Glomerular endothelial cell (primary cell): ENCODE measurements at regions not wholly inside any gene's neighbourhood (a gene's known extent, or its start where the extent isn't known, plus 50 kb on each side); places are given as distances from the start of the nearest gene placed in this dataset.
"Not testable (repeated sequence)": the region's sequence is repeated elsewhere in the genome, so short reads cannot be mapped to it uniquely, and the experiment has no call there.

ENCODE experiments used
- DNase-seq: peaks from one replicate; pipeline ENCODE4 v3.0.0-alpha.2; 2011; ENCODE audit warnings: low read depth, low spot score; ENCODE audit errors: extremely low read depth

DNA sequence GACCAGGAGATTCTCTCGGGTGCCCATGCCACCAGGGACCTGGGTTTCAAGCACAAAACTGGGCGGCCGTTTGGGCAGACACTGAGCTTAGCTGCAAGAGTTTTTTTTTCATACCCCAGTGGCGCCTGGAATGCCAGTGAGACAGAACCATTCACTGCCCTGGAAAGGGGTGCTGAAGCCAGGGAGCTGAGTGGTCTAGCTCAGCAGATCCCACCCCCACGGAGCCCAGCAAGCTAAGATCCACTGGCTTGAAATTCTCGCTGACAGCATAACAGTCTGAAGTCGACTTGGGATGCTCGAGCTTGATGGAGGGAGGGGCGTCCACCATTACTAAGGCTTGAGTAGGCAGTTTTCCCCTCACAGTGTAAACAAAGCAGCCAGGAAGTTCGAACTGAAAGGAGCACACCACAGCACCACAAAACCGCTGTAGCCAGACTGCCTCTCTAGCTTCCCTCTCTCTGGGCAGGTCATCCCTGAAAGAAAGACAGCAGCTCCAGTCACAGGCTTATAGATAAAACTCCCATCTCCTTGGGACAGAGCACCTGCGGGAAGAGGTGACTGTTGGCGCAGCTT, 157.7 kb downstream of the GIPC2 start:
- not testable (repeated sequence) for DNase-seq

DNA sequence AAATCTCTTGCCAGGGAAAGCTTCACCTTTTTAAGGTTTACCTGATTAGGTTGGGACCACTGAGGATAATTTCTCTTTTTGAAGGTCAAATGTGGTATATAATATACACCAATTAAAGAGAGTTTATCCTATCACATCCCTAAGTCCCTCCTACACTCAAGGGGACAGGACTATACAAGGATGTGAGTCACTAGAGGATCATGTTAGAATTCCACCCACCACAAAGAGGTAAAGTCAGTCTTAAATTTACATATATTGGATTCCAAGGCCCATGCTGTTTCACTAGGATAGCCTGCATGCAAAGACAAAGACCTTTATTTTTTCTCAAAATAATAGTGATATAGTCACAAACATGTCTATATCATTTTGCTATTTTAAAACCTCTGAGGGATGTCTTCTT, 164.4 kb downstream of the GIPC2 start:
- DNase-seq: no peak

DNA sequence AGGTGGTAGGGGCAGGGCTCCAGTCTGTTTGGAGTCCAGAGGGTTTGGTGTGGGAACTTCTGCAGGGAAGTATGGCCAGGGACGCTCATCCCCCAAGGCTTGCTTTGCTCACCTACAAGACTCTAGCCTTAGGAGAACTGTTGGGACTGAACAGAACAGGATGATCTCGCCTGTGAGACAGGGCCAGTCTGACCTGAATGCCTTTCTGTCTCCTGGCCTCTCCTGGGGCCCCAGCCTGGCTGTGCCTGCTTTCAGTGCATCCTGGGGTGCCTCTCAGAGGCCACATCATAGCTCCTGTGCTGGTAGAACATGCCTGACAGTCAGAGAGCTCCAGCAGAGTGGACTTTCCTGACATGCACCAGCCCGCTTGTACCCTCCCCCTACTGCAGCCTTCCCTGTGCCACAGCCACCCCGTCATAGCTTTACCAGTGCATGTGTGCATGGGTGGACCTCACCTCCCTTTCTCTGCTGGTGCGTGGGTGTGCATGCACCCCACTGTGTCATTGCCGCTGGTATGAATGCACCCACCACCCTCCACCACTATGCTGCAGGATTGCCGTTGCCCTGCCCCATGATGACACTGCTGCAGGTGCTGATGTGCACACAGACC, 165.8 kb downstream of the GIPC2 start:
- no peak for DNase-seq

DNA sequence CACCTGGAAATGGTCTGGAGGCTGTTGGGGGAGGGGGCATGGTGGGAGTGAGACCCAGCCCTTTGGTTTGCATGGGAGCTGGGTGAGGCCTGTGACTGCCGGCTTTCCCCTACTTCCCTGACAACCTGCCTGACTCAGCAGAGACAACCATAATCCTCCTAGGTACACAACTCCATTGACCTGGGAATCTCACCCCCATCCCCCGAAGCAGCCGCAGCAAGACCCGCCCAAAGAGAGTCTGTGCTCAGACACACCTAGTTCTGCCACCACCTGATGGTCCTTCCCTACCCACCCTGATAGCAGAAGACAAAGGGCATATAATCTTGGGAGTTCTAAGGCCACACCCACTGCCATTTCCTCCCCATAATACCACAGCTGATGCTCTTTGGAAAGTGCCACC, 168.6 kb downstream of the GIPC2 start:
- DNase-seq: no peak

DNA sequence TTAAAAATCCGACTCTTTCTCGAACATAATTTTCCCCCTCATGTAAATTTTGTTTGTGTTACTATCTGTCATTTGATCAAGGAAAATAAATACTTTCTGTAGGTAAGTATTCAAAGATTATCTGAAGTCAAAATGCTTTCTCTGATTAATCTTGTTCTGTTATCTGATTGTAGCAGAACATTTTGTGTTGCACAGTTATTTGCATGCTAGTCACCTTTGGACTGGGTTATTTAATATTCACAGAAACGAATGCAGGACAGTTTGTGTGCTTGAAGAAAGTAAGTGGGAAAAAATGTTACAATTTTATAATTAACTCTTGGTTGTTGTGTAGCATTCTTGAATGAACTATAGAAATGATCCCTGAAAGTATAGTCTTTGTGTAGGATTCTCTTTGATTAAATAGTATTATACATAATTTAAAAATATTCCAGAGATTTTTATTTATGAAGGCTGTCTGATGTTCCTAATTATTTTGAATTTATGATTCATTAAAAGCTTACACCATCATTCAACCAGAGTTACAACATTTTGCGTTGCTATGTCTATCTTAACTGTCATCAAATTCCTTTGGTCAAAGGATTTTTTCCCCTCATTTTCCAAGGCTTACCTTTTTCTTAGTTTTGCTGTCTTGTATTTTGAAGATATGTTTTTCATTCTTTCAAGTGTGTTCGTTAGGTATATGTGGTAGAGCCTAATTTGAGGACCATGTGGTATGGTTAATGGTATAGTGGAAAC, 176.6 kb downstream of the GIPC2 start:
- DNase-seq: no peak

DNA sequence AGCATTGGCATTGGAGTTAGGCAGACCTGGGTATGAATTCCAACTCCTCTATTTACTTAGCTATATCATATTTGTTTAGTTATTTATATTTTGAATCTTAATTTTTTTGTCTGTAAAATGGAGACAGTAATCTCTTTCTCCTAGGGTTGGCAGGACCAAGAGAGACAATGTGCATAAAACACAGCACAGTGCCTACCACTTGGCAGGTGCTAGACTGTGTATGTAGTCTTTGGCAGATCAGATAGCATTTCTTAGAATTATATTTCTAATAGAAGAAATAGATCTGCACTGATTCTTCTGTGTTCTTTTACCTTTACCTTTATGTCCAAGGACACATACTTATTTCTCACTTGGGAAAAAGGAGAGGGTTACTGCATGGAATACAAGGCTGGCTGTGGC, 177.2 kb downstream of the GIPC2 start:
- DNase-seq: no peak

DNA sequence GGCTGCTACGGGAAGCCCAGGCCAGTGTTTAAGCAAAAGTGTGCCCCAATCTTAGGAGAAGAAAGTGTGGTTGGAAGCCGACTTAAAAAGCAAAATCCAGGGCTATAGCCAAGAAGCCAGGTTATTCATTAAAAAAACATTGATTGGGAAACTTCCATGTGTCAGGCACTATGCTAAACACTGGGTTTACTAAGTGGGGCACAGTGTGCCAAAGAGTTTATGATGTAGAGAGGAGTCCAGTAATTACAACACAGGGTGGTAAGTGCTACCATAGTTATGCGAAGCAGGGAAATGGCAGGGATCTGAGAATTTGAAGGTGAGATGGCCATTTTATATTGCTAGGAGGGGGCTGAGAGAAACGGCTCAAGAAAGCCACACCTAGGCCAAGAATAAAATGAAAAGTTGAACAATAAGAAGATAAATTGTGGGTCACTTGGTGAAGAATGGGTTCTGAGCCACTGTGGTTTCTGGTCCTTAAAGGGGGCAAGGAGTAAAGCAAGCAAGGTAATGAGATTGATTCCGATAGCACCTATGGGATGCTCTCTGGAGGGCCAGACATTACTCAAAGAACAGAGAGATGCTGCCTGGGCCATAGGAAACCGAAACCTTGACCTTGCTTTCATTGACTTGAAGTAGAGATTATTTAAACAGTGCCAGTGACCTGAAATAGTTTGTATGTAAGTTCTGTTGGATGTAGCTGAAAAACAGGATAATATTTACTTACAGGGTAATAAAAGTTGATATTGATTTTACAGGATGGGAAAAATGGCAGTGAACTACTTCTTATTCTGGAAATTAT, 177.8 kb downstream of the GIPC2 start:
- DNase-seq: no peak

DNA sequence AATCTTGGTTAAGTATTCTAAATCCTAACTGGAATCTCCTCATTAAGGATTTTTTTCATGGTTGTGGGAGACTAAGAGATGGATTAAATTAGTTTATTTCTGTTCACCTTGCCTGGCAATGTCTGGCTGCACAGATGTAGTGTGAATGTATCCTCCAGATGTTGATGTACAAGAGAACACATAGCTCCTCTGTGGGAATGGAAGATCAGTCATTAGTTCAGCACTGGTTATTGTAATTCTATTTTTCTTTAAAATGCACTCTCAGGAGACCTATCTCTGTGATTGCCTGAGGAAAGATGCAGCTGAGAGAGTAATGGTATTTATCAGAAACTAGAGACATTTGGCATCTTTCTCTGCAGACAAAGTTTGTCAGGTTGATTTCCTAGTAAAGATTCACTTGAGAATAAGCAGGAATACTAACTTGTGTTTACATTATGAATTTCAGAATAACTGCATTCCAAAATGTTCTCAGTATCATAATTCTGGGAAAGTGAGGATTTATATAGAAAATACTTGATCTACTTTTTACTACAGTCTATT, 178.6 kb downstream of the GIPC2 start:
- no peak for DNase-seq

DNA sequence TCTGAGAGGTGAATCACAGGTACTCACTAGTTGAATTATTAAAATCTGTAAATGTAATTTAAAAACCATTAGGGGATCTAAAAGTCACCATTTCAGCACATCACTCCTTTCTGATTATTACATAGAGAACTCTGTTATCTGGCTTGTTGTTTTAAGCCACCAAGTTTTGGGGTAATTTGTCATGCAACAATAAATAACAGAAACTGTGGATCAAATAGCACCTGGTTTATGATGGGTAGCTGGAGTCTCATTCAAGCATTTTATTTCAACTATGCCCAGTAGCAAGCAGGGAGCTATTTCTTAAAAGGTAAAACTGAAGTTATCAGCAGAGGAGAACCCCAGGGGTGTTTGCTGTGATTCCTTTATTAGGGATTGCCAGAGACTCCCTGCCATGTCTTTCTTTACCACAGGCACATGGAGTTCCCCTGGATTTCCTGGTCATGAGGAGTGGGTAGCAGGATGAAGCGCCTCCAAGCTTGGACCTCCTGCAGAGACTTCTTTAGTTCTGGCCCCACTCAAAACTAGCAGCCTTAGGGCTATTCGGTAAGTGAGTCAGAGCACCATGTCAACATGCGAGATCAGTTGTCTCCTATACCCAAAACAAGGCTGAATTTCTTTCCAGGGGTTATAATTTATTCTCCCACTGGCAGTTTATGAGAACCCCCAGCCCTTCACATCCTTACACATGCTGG, 179.2 kb downstream of the GIPC2 start:
- no peak for DNase-seq

DNA sequence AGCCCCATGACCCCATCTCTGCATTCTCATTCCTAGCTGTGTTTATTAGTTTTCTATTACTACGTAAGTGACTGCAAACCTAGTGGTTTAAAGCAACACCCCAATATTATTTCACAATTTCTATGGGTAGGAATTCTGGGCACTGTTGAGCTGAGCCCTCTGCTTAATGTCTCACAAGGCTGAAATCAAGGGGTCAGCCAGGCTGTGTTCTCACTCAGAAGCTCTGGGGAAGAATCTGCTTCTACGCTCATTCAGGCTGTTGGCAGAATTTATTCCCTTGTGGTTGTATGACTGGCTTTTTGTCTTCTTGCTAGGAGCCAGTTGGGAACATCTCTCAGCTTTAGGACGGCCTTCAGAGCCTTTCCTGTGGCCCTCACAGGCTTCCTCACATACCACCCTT, 181.0 kb downstream of the GIPC2 start:
- no peak for DNase-seq

DNA sequence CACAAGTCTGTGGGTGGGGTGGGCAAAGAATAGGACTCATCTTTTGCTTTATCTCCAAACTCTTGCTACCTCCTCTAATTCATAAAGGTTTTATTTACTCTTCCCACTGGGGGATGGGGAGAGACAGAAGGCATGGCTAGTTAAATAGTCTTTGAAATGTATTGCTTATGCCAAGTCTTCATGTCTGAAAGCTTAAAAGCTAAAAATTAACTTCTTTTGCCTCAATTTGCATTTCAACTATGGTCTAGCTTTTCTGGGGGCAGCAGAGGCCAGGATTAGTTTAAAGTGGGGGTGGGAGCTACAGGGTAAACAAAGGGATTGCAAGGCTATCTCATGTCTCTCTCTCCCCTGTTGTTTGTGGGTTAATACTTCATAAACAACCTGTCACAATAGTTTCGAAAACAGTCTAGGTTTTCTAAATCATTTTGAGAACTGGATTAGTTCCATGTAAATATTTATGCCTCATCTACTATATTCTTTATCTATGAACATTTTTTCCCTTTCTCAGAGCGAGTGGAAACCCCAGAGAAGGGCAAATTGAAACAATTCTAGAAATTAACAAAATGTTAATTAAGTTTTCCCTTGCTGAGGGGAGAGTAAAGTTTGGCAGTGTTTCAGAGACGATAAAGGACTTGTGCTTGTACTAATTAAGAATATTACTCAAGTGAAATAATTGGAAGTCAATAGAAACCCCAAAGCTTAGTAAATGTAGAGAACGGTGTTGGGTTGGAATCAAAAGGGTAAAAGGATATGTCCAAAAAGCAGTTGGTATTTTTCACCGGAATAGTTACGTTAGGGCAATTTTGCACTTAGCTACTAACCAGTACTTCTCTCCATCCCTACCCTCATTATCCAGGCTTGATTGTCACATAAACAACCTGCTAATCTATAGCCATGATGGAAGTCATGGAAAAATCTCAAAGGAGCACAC, 182.2 kb downstream of the GIPC2 start:
- no peak for DNase-seq

DNA sequence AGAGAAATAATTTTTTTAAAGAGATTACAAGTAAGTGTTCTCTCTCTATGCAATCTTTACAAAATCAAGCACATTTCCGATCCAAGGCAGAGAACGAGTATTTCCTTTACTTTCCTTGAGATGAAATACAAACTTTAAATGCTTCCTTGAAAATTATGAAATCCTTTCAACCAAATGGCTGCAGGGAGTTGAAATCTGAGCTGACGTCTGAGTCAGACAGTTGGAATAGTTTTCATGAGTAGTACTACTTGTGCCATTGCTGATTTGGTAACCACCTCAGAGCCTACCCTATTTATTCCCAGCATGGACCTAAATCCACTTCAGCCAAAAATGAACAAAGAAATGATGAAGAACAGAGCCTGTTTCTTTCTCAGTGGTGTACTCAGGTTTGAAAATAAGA, 183.6 kb downstream of the GIPC2 start:
- no peak for DNase-seq

DNA sequence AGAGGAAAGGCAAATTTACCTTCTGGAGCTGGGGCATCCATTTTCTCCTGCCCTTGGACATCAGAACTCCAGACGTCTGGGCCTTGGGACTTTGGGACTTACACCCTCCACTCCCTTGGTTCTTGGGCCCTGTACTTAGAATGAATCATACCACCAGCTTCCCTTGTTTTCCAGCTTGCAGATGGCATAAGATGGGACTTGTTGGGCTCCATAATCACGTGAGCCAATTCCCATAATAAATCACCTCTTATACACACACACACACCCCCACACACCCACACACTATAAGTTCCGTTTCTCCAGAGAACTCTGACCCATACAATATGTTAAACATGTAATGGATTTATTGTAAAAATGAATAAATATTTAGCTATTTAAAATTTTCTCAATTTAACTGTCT, 185.7 kb downstream of the GIPC2 start:
- no peak for DNase-seq

DNA sequence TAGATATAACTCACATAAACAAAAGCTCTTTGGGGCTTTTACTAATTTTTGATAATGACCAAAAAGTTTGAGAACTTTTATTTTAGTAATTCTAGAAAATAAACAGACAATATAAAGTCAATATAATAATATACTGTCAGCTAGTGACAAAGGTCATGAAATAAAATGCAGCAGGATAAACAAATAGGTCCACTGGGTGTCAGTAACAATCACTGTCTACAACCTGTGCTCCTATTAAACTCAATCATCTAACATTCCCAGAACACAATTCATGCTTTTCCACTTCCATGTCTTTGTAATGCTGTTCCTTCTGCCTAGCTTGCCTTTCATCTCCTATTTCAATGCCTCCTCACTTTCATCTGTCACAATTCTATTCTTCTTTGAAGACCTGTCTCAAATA, 186.1 kb downstream of the GIPC2 start:
- no peak for DNase-seq

DNA sequence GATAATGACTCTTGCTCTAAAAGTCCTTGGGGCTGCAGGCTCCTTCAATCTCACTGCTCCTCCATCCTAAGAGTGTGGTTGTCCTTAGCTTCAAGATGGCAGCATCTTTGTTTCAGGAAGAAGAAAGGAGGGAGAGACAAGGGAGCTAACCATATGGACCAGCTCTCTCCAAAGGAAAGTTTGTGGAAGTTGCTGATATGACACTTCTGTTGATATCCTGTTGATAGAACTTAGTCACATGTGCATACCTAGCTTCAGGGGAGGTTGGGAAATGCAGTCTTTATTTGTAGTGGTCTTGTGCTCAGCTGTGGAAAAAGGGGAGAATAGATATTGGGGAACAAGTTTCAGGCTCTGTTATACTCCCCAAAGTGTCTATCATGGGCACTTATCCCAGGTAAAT, 186.9 kb downstream of the GIPC2 start:
- no peak for DNase-seq

DNA sequence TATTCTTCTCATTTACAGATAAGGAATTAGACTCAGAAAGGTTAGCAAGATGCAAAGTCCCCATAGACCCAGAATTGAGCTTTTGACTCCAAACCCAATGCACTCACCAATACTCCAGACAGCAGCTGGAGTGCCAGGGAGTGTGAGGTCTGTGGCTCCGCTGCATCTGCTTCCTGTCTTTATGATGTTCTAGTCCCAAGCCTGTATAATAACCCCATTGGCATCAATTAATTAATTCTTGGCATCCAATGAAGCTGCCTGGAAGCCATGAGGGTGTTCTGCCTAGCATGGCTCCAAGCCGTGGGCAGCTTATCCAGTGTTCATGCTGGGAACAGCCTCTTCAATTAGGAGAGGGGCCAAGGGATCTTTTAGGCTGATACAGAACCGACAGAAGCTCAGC, 188.7 kb downstream of the GIPC2 start:
- DNase-seq: no peak

DNA sequence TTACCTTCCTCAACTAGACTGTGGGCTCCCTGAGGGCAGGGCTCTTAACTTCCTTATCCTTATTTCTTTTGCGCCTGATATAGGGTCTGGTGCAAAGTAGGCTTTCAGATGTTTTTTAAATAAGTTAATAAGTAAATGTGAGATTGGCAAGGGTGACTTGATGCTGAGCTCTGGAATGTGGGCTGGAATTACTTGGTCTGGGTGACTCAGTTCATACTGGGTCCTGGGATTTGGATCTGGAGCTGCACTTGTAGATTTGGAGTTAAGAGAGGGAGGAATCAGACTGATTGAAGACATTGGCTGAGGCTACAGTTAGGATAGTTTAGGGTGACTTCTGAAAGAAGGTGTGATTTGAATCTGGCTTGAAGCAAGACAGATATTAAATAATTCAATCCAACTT, 190.9 kb downstream of the GIPC2 start:
- no peak for DNase-seq

DNA sequence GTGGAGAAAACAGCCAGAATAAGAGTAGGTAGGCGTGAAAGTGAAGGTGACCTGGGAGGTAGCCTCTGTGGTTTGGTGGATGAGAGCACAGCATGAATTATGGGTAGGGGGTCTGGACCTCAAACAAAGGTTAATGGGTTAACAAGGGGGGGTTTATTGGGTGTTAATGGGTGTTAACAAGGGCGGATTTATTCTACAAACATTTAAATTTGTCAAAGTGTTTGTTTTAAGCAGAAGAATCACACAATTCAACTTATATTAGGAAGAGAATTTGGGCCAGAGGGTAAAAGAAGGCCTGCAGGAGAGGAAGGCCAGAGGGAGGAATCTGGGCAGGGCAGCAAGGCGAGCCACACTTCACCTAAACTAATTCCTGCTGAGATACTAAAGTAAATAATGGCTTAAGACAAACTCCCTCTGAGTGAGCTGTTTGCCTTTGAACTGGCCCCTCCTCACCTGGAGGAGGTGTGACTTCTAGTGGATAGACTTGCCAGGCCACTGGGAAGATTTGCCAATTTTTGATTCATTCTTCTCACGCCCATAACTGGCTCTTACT, 191.7 kb downstream of the GIPC2 start:
- DNase-seq: no peak

DNA sequence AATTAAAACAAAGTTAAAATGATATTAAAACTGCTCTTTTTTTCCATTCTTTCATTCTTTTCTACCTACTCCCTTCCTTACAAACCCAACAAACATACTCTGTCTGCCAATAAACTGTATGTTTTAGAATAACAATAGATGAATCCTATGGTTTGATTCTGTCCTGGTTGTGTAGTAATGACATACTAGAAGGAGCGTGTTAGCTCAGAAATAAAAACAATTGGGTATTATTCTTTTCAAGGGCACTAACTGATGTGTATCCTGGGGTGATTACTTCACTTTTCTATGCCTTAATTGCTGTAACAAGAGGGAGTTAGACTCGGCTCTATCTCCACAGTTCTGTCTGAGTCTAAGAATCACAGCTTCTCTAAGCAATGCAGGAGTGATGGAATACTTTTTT, 194.4 kb downstream of the GIPC2 start:
- no peak for DNase-seq
